Kidney tubule cell (primary cell): ENCODE measurements at regions not wholly inside any gene's neighbourhood (a gene's known extent, or its start where the extent isn't known, plus 50 kb on each side); places are given as distances from the start of the nearest gene placed in this dataset.
A peak's percentile ranks its signal among the peaks of the same experiment; 100 is the strongest.

Experiments
- DNase-seq: peaks from one replicate; pipeline ENCODE4 v3.0.0-alpha.2; 2018; ENCODE audit warnings: low spot score

- no peak for DNase-seq
Observed at GRCh38 chr15:25955628-25956027, 92.5 kb upstream of the ATP10A start.

- DNase-seq = no peak
Observed at GRCh38 chr15:25954398-25954797, 91.3 kb upstream of the ATP10A start.

- no peak for DNase-seq
Observed at GRCh38 chr15:25950014-25950413, 86.9 kb upstream of the ATP10A start.

- DNase-seq = peak; percentile 72
Observed at GRCh38 chr15:25947323-25948314, 84.5 kb upstream of the ATP10A start.

- DNase-seq = no peak
Observed at GRCh38 chr15:25946241-25946805, 83.2 kb upstream of the ATP10A start.

GRCh38 chr15:25944386-25944785 is 81.3 kb upstream of the ATP10A start:
- no peak for DNase-seq

- no peak for DNase-seq
Observed at GRCh38 chr15:25943831-25944230, 80.7 kb upstream of the ATP10A start.

- DNase-seq = no peak
Observed at GRCh38 chr15:25939122-25939521, 76.0 kb upstream of the ATP10A start.

- no peak for DNase-seq
Observed at GRCh38 chr15:25937796-25938195, 74.7 kb upstream of the ATP10A start.

- DNase-seq = no peak
Observed at GRCh38 chr15:25936004-25936403, 72.9 kb upstream of the ATP10A start.

- DNase-seq = peak; percentile 88
Observed at GRCh38 chr15:25933456-25934158, 70.5 kb upstream of the ATP10A start.

GRCh38 chr15:25932696-25933095 is 69.6 kb upstream of the ATP10A start:
- no peak for DNase-seq

GRCh38 chr15:25931851-25932250 is 68.7 kb upstream of the ATP10A start:
- DNase-seq = peak; percentile 40

GRCh38 chr15:25930931-25931330 is 67.8 kb upstream of the ATP10A start:
- DNase-seq = no peak
